Glutamatergic neuron (in vitro differentiated cells): ENCODE measurements at regions not wholly inside any gene's neighbourhood (a gene's known extent, or its start where the extent isn't known, plus 50 kb on each side); places are given as distances from the start of the nearest gene placed in this dataset.

Experiments used
- DNase-seq: peaks from one replicate; pipeline ENCODE4 v3.0.0; 2022
- H3K27ac Mint-ChIP-seq: one replicate; pipeline ENCODE4 v1.8.0; 2020; ENCODE audit warnings: mild to moderate bottlenecking, mixed read lengths, inconsistent platforms; ENCODE audit not compliant: unreplicated experiment
- H3K27me3 Mint-ChIP-seq: one replicate; pipeline ENCODE4 v1.8.0; 2020; ENCODE audit warnings: mild to moderate bottlenecking, moderate library complexity, mixed read lengths, inconsistent platforms; ENCODE audit not compliant: unreplicated experiment
- H3K36me3 Mint-ChIP-seq: one replicate; pipeline ENCODE4 v1.8.0; 2020; ENCODE audit warnings: mild to moderate bottlenecking, mixed read lengths, inconsistent platforms; ENCODE audit not compliant: unreplicated experiment
- H3K4me1 Mint-ChIP-seq: one replicate; pipeline ENCODE4 v1.8.0; 2020; ENCODE audit warnings: mild to moderate bottlenecking, low read depth, mixed read lengths, inconsistent platforms; ENCODE audit not compliant: unreplicated experiment
- H3K4me3 Mint-ChIP-seq: one replicate; pipeline ENCODE4 v1.8.0; 2020; ENCODE audit warnings: mild to moderate bottlenecking, mixed read lengths, inconsistent platforms; ENCODE audit not compliant: unreplicated experiment
- H3K9me3 Mint-ChIP-seq: one replicate; pipeline ENCODE4 v1.8.0; 2020; ENCODE audit warnings: mild to moderate bottlenecking, moderate library complexity, mixed read lengths, inconsistent platforms; ENCODE audit not compliant: unreplicated experiment
- TF ChIP-seq, protein P1 (sequence below): fragments of 200-600 bp; sonication (generic); IDR thresholded peaks from one replicate; pipeline ENCODE4 v1.5.0; 2021; ENCODE audit not compliant: partially characterized antibody, unreplicated experiment

- Mint-ChIP-seq H3K27ac (no peak overlapping the region), H3K4me3 (no peak overlapping the region), H3K36me3 (no peaks in the 10 kb centered on the region), H3K4me1 (peaks cover 3% of the 10 kb centered on the region), H3K9me3 (no peaks in the 10 kb centered on the region), H3K27me3 (no peaks in the 10 kb centered on the region)
- TF ChIP-seq, protein P1, sequence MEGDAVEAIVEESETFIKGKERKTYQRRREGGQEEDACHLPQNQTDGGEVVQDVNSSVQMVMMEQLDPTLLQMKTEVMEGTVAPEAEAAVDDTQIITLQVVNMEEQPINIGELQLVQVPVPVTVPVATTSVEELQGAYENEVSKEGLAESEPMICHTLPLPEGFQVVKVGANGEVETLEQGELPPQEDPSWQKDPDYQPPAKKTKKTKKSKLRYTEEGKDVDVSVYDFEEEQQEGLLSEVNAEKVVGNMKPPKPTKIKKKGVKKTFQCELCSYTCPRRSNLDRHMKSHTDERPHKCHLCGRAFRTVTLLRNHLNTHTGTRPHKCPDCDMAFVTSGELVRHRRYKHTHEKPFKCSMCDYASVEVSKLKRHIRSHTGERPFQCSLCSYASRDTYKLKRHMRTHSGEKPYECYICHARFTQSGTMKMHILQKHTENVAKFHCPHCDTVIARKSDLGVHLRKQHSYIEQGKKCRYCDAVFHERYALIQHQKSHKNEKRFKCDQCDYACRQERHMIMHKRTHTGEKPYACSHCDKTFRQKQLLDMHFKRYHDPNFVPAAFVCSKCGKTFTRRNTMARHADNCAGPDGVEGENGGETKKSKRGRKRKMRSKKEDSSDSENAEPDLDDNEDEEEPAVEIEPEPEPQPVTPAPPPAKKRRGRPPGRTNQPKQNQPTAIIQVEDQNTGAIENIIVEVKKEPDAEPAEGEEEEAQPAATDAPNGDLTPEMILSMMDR = no peak
- no peak for DNase-seq
These were observed 511.4 kb downstream of the BCOR start for GRCh38 chrX:39586359-39586758.

- no peaks in the 10 kb centered on the region for H3K27me3 Mint-ChIP-seq
- no peak for DNase-seq
- TF ChIP-seq, protein P1 = no peak
- H3K27ac Mint-ChIP-seq = no peak overlapping the region
- H3K36me3 Mint-ChIP-seq = no peaks in the 10 kb centered on the region
- peaks cover 1% of the 10 kb centered on the region for H3K4me1 Mint-ChIP-seq
- H3K4me3 Mint-ChIP-seq = no peak overlapping the region
- no peaks in the 10 kb centered on the region for H3K9me3 Mint-ChIP-seq
These were observed 506.7 kb downstream of the BCOR start for GRCh38 chrX:39591099-39591498.

- no peak overlapping the region for H3K4me3 Mint-ChIP-seq
These were observed 505.0 kb downstream of the BCOR start for GRCh38 chrX:39592776-39593175.

DNA sequence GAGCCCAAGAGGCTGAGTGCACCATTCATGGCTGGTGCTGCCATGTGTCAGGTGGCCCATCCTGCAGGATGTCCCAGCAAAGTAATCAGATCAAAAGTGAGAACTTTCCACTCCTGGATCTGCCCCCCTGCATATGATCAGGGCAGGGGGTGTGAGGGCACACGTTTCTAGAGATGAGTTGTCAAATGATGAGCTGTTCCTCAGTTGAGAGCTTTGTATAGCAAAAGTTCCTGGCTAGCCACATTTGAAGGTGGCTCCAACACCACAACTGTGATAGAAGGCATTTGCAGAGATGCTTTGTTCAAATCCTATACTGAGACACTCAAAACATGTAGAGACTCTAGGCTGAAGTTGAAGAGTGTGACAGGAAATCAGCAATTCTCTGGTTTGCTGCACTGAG, 501.8 kb downstream of the BCOR start:
- Mint-ChIP-seq H3K9me3 (peaks cover 1% of the 10 kb centered on the region), H3K27me3 (peaks cover 3% of the 10 kb centered on the region), H3K36me3 (no peaks in the 10 kb centered on the region), H3K4me3 (no peak overlapping the region), H3K27ac (no peak overlapping the region), H3K4me1 (peaks cover 7% of the 10 kb centered on the region)
- TF ChIP-seq, protein P1 = no peak
- no peak for DNase-seq

More at GRCh38 chrX:39592776-39593175, 505.0 kb downstream of the BCOR start:
- H3K27me3 Mint-ChIP-seq = no peaks in the 10 kb centered on the region
- TF ChIP-seq, protein P1 = no peak
- H3K9me3 Mint-ChIP-seq = no peaks in the 10 kb centered on the region
- peaks cover 1% of the 10 kb centered on the region for H3K4me1 Mint-ChIP-seq
- DNase-seq = no peak
- no peak overlapping the region for H3K27ac Mint-ChIP-seq
- no peaks in the 10 kb centered on the region for H3K36me3 Mint-ChIP-seq

GRCh38 chrX:39596437-39596836, 501.3 kb downstream of the BCOR start:
- TF ChIP-seq, protein P1 = no peak
- Mint-ChIP-seq H3K9me3 (peaks cover 1% of the 10 kb centered on the region), H3K36me3 (no peaks in the 10 kb centered on the region), H3K27ac (no peak overlapping the region), H3K4me1 (peaks cover 8% of the 10 kb centered on the region), H3K4me3 (no peak overlapping the region), H3K27me3 (peaks cover 3% of the 10 kb centered on the region)
- no peak for DNase-seq
